GM19372 (cell line): ENCODE measurements at regions not wholly inside any gene's neighbourhood (a gene's known extent, or its start where the extent isn't known, plus 50 kb on each side); places are given as distances from the start of the nearest gene placed in this dataset.

Experiments used
- ATAC-seq: cut with Tn5 transposase; IDR thresholded peaks from one replicate; pipeline ENCODE4 v1.9.1; 2021; ENCODE audit warnings: mild to moderate bottlenecking, low read depth, moderate library complexity; ENCODE audit not compliant: unreplicated experiment

GRCh38 chr3:40639006-40639405 is 114.2 kb downstream of the ZNF621 start:
- ATAC-seq: no peak

DNA sequence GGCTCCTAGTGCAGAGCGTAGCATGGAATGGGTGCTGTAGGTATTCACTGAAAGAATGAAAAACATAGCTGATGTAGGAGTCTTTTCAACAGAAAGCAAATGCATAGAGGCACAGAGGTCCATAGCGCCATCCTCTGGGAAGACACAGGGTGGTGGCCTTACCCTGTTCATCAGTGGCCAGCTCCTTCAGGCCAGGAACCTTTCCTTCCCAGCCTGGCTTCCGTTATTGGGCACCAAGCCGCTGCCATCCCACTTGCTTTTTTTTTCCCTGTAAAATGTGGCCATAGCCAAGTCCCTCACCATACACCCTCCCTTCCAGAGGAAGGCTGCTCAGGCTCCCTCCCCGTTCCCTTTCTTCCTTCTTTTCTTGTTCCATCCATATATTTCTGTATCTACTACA is 118.1 kb downstream of the ZNF621 start:
- ATAC-seq: no peak

DNA sequence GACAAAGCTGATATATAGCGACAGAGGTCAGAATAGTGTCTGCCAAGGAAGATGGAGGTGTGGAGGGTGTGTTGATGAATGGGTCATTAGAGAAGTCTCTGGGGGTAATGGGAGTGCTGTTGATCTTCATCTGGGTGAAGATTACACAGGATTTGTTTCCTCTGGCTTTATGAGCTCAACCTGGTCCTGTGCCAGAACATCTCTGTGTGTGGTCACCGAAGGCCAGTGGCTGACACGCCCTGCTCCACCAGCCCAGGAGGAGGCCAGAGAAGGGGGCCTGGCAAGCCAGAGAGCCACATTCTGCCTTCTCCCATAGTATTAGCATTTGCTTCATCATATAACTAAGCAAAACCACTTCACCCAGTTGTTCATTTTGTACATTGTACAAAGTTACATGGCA is 121.1 kb downstream of the ZNF621 start:
- no peak for ATAC-seq

DNA sequence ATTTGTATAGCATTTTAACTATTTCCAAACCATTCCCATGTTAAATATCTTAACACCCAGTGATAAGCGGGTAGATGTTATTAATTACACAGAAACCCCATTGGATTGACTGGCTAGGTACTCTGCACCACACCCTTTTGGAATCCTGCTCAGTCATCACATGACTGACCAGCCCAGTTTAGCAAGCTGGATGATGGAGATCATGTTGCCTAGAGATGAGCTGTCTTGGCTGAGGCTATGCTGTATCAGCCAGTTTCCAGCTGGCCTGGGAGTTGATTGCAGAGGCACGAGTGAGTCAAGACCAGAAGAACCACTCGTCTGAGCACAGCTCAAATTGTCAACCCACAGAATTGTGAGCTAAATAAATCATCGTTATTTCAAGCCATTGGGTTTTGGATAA is 124.6 kb downstream of the ZNF621 start:
- no peak for ATAC-seq

- ATAC-seq: no peak
Observed at GRCh38 chr3:40652072-40652471, 127.3 kb downstream of the ZNF621 start.

- ATAC-seq: no peak
Observed at GRCh38 chr3:40653001-40653400, 128.2 kb downstream of the ZNF621 start.

DNA sequence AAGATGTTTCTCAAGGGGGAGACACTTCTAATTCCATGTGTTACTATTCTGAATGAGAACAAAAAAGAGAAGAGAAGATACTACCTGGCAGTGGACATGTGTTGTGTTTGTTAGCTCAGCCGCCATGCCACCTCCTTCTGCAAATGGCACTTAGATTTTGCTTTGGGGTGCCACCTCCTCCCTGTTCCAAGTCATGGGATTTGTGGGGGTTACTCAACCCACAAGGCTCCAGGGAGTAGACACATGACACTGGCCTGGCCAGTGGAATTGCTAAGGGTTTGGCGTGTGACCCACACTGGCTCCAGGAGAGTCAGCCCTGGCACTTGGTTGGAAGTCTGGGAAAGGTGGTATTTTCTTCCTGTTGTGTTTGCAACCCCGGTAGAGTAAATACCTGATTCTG is 129.1 kb downstream of the ZNF621 start:
- ATAC-seq: no peak

GRCh38 chr3:40655551-40655950 is 130.8 kb downstream of the ZNF621 start:
- ATAC-seq: no peak

DNA sequence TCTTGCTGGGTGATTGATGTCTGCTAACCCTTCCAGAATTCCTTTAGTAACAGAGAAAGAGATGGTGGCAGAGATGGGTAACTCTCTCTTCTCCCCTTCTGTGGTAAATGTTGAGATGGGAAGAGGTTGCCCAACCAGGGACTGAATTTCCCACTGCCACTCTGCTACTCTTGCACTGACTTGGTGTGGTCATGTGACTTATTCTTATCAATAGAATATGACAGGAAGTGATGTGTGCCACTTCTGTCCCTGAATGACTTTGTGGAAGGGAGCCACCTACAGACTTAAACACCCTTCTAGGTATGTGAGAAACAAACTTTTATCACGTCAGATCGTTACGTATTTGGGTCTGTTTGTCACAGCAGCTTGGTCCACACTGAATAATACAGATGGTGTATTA is 132.9 kb downstream of the ZNF621 start:
- no peak for ATAC-seq

- ATAC-seq: no peak
Observed at GRCh38 chr3:40658305-40658704, 133.5 kb downstream of the ZNF621 start.

- no peak for ATAC-seq
Observed at GRCh38 chr3:40660554-40660953, 135.8 kb downstream of the ZNF621 start.

DNA sequence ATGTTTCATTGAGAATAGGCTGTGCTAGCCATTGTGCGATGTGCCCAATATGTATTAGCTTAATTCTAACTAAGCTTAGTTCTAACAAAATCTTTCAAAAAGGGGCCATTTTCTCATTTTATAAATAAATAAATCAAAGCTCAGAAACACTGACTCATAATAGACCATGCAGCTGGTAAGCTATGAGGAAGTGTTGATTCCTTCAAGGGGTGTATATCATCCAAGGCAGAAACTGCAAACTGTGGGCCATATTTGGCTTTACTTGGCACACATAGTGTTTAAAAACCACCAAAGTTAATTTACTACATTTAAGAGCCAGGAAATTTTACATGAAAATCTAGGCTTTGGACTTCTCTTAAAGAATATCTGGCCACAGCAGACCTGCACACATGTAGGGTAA is 136.5 kb downstream of the ZNF621 start:
- no peak for ATAC-seq

GRCh38 chr3:40663280-40663679 is 138.5 kb downstream of the ZNF621 start:
- no peak for ATAC-seq

DNA sequence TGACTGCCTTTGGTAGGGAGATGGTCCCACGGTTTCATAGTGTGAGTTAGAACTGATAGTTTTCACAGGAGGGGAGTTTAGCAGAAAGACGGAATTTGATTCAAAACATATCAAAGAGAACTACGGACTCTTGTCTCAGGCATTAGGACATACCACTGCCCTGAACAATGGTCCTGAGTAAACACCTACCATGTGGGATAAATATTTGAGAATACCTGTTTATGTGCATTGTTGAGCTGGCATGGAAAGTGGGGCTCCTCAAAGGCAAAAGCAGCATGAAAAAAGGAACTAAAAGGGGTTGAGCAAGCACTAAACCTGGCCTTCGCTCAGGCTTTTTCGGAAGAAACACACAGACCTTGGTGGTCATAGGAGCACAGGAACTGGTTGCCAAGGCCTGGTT is 144.4 kb downstream of the ZNF621 start:
- no peak for ATAC-seq

DNA sequence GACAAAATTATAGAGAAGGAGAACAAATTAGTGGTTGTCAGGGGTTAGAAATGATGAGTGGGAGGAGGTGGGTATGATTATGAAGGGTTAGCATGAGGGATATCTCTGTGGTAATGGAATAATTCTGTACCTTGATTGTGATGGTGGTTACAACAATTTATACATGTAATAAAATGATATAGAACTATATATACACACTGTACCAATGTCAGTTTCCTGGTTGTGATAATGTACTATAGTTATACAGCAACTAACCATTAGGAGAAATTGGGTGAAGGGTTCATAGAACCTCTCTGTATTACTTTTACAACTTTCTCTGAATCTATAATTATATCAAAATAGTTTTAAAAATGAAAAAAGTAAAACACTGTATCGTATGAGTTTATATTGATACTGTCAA is 148.1 kb downstream of the ZNF621 start:
- ATAC-seq: no peak

DNA sequence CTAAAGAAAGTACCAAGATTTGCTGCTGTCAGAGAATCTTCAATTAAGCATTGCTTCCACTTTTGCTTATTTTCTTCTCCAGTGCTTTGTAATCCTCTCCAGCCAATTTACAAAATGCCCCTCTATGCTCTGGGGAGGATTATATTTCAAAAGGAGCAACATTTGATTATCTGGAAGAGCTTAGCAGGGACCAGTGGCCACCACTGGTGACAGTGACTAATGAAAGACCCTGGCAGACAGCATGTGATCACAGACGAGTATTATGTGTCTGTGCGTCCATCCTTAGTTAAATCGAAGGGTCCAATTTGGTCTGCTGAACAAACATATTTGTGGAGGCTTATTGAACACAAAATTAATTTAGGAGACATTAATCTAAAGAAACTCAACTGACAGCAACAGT is 152.6 kb downstream of the ZNF621 start:
- ATAC-seq: no peak

DNA sequence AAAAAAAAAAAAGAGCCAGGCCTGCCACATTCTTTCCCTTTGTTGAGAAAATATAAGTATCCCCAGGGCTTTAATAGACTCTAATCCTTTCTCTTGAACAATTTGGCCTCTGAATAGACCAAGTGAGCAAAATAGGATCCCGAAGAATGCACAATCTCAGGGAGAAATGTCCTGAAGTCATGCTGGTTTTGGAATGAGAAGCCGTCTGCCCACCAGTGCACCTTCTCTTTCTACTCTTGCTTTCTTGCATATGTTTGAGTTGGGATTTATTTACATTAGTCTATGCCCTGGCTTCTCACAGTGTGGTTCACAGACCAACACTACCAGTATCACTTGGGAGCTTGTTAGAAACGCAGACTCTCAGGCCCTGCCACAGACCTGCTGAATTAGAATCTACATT is 153.0 kb downstream of the ZNF621 start:
- no peak for ATAC-seq

GRCh38 chr3:40679290-40679689 is 154.5 kb downstream of the ZNF621 start:
- no peak for ATAC-seq

DNA sequence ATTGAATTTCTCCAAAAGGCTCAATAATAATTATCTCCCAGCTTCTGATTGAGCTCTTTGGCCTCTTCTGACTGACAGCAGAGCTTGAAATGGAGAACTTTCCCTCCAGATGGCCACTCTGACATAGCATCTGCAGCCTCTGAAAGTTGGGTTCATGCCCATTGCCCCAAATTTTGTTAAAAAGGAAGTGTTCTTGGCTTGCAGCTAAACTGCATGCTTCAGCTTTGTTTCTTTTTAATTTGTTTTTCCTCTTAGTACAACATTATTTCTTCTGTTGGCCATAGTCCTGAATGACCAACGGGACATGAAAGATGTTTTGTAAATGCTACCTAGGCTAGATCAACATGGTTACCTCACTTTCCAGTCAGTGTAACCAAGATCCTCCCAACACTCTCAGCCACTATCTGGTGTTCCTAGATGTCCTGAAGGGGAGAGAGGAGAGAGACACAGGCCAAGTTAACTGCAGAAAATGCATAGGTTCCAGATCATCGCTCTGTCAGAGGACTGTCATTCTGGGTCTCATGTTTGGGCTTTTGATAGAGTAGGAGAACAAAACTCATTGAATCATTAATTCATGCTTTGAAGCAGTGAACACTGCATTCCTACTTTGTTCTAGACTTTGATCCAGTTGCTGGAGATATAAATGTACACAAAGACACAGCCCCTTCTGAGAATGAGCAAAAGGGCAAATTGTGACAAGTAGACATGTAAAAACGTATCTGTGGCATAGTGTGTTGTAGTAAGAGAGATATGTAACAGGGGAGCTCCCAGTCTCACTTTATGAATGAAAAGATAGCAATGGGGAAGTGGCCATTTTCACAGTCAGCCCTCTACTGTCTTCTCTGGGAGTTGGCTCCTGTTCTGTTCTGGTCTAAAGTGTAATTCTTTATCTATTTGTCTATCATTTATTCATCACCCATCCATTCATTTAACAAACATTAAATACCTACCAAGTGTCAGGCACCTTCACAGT is 156.2 kb downstream of the ZNF621 start:
- ATAC-seq: no peak

GRCh38 chr3:40681658-40682055 is 156.9 kb downstream of the ZNF621 start:
- ATAC-seq: no peak

GRCh38 chr3:40689837-40690236 is 165.1 kb downstream of the ZNF621 start:
- ATAC-seq: no peak

- ATAC-seq: no peak
Observed at GRCh38 chr3:40690749-40691451, 166.1 kb downstream of the ZNF621 start.
